Heart right ventricle (tissue), 16 donors: ENCODE measurements at regions not wholly inside any gene's neighbourhood (a gene's known extent, or its start where the extent isn't known, plus 50 kb on each side); places are given as distances from the start of the nearest gene placed in this dataset.

ENCODE experiments used
- ATAC-seq, 8 donors: fragments of 200-7000 bp; cut with Tn5 transposase; one replicate each; pipeline ENCODE4 v1.9.1; 2020; ENCODE audit warnings: mild to moderate bottlenecking in 8 of 8, moderate library complexity in 8 of 8, moderate number of reproducible peaks in 1 of 8
- DNase-seq, 2 donors: peaks; one replicate each; pipeline ENCODE4 v3.0.0-alpha.2; 2020
- H3K27ac ChIP-seq, 10 donors: fragments of 200-600 bp; sonication (generic) in 2 of 10; one replicate each; pipeline versions ENCODE4 v1.5.0 to v1.8.0; 2020 to 2022; ENCODE audit warnings: mild to moderate bottlenecking in 3 of 10
- H3K27me3 ChIP-seq, 7 donors: fragments of 200-600 bp; one replicate each; pipeline ENCODE4 v1.8.0; 2021 to 2022; ENCODE audit warnings: mild to moderate bottlenecking in 2 of 7
- H3K36me3 ChIP-seq, 9 donors: fragments of 200-600 bp; sonication (generic) in 1 of 9; one replicate each; pipeline versions ENCODE4 v1.5.0 to v1.8.0; 2020 to 2022; ENCODE audit warnings: mild to moderate bottlenecking in 2 of 9
- H3K4me1 ChIP-seq, 9 donors: fragments of 200-600 bp; sonication (generic) in 1 of 9; one replicate each; pipeline versions ENCODE4 v1.5.0 to v1.8.0; 2020 to 2022; ENCODE audit warnings: mild to moderate bottlenecking in 4 of 9
- H3K4me3 ChIP-seq, 10 donors: fragments of 200-600 bp; sonication (generic) in 2 of 10; one replicate each; pipeline versions ENCODE4 v1.5.0 to v1.8.0; 2020 to 2022; ENCODE audit warnings: mild to moderate bottlenecking in 7 of 10, moderate library complexity in 2 of 10
- H3K9me3 ChIP-seq, 11 donors: fragments of 200-600 bp in 10 of 11; sonication (generic) in 2 of 11; one replicate each; pipeline versions ENCODE4 v1.5.0 to v1.8.0; 2013 to 2022; ENCODE audit warnings: mild to moderate bottlenecking in 2 of 11, control low read depth in 1 of 11, moderate library complexity in 1 of 11
- CTCF ChIP-seq, 9 donors: fragments of 200-600 bp; sonication (generic) in 2 of 9; IDR thresholded peaks; one replicate each; pipeline versions ENCODE4 v1.5.0 to v1.8.0; 2021 to 2022; ENCODE audit warnings: antibody characterized with exemption in 9 of 9, mild to moderate bottlenecking in 5 of 9, moderate library complexity in 1 of 9
- WGBS, 2 donors: extraction: QIAGEN DNeasy Blood & Tissue Kit; methylation state at CpG; one replicate each; pipeline ENCODE4 v1.1.7; 2013; ENCODE audit warnings: inconsistent platforms in 1 of 2; 5-methylcytosine and 5-hydroxymethylcytosine counted together
- intact Hi-C, 10 donors: fragments of 100-400 bp; cut with DNase I; formaldehyde crosslinking; loops; one replicate each; pipeline versions ENCODE4 v1.11.1 to v1.14.2; 2022
- donor health status: Arrhythmogenic right ventricular cardiomyopathy.
- donor health status: ischemic (EF 13 %, LVEDD 7.1; RV severe dilation, severe dysfunction).
- donor health status: healthy with polysubstance abuse.
- donor health status: DM: no; HTN: yes; CAD: no.
- donor health status: DM: no; HTN: no; CAD: no.
- donor health status: ischemic (EF 25% LVEDD 6.9; RV normal size, moderate dysfunction).
- donor health status: ischemic (EF 25% LVEDD 5.7; RV mildly dilated, moderate dysfunction).
- donor health status: healthy.
- donor health status: DM: yes; HTN: yes; CAD: no.
- donor health status: Ischemic cardiomyopathy.
- donor health status: ischemic (EF 35%, LVEDD 5.7; RV mildly dilated, moderate dysfunction).
- donor health status: nonischemic (EF 11% LVEDD 7.7; RV severe dilation, severe dysfunction).
- donor health status: DM: yes; HTN: yes; CAD: no.
- donor health status: PGD.
- donor health status: ischemic (EF 29% LVEDD 5.4; RV normal size, mild dysfunction).
- donor health status: nonischemic (EF 23%, LVEDD 6.1; RV moderate dilation, normal function).

DNA sequence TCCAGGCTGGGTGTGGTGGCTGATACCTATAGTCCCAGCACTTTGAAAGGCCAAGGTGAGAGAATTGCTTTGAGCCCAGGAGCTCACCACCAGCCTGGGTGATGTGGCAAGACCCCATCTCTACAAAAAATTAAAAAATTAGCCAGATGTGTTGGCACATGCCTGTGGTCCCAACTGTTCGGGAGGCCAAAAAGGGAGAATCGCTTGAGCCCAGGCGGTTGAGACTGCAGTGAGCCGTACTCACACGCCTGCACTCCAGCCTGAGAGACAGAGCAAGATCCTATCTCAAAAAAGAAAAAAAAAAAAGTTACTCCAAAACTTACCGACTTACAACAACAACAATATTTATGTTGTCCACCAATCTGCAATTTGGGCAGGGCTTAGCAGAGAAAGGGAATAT, 178.0 kb upstream of the FN1 start:
- intact Hi-C loops = no loop called here
- no peak for TF ChIP-seq CTCF (IDR thresholded peaks at IDR 0.05)
- peaks cover 0 to 11% (median 0%) of the 10 kb centered on the region in 11 donors for H3K9me3 ChIP-seq
- no peaks in the 10 kb centered on the region for H3K27me3 ChIP-seq
- ATAC-seq = no peak
- peaks cover 0 to 37% (median 0%) of the 10 kb centered on the region in 9 donors for H3K4me1 ChIP-seq
- no peak overlapping the region for H3K4me3 ChIP-seq
- WGBS, 2 donors = 90 to 91% methylated on average over 6 of the region's 6 CpGs
- no peak overlapping the region for H3K27ac ChIP-seq
- DNase-seq = no peak
- H3K36me3 ChIP-seq = no peaks in the 10 kb centered on the region

DNA sequence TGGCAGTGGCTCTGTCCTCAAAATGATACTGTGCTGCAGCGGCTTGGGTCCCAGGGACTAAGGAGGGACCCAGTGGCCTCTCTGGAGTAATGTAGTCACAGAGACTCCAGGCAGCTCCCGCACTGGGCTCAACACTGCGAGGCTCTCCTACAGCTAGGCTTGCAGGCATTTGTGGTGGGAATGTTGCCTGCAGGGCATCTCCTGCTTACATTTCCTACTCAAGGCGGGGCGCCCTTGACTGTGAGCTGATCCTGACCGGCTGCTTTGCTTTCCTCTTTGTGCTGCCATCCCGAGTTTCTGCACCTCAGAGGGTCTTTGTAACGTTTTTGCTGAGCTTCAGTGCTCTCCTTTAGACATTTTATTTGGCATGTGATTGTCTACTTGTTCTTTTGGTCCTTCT, 177.4 kb upstream of the FN1 start:
- peaks cover 0 to 11% (median 0%) of the 10 kb centered on the region in 11 donors for H3K9me3 ChIP-seq
- H3K4me3 ChIP-seq = no peak overlapping the region
- intact Hi-C loops = no loop called here
- H3K27ac ChIP-seq = no peak overlapping the region
- no peak for ATAC-seq
- DNase-seq = no peak
- no peak for TF ChIP-seq CTCF (IDR thresholded peaks at IDR 0.05)
- WGBS, 2 donors = 64 to 70% methylated on average over 8 of the region's 8 CpGs
- no peaks in the 10 kb centered on the region for H3K27me3 ChIP-seq
- H3K36me3 ChIP-seq = no peaks in the 10 kb centered on the region
- peaks cover 0 to 33% (median 0%) of the 10 kb centered on the region in 9 donors for H3K4me1 ChIP-seq

GRCh38 chr2:215612786-215613185, 176.9 kb upstream of the FN1 start:
- 86 to 90% methylated on average over 2 of the region's 2 CpGs for WGBS, 2 donors
- ATAC-seq = no peak
- no peaks in the 10 kb centered on the region for H3K27me3 ChIP-seq
- no peak for TF ChIP-seq CTCF (IDR thresholded peaks at IDR 0.05)
- H3K4me1 ChIP-seq = peaks cover 0 to 33% (median 0%) of the 10 kb centered on the region in 9 donors
- no peak for DNase-seq
- H3K9me3 ChIP-seq = peaks cover 0 to 11% (median 0%) of the 10 kb centered on the region in 11 donors
- H3K4me3 ChIP-seq = no peak overlapping the region
- intact Hi-C loops = no loop called here
- no peak overlapping the region for H3K27ac ChIP-seq
- no peaks in the 10 kb centered on the region for H3K36me3 ChIP-seq

DNA sequence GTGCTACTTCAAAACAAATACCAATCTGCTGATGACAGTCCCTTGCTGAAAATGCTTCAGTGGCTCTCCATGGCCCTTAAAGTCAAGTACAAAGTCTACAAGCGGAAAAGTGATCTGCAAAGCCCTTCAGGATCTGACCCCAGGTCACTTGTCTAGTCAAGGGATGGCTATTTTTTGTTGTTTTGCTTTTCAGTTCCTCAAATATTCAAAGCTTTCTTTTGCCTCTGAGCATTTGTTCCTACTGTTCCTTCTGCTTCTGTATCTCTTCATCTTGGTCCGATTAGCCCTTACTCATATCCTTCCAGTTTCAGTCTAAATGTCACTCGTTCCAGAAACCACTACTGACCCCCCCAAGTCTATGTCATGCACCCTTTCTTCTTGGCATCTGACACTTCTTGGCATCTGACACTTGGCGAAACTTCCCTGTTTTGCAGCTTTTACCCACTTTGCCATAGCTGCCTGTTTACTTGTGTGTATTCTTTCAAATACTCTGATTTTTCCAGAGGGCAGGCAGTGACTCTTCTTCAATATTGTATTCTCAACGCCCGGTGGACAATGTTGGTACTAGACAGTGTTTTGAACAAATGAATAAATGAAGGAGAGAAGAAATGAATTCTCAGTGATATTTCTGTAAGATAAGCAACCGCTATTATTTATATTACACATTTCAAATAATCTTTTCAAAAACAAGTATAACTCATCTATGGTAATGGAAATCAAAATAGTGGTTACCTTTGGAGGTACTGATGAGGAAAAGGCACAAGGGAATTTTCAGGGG, 175.9 kb upstream of the FN1 start:
- Histone ChIP-seq H3K4me3 (no peak overlapping the region), H3K27me3 (no peaks in the 10 kb centered on the region), H3K36me3 (no peaks in the 10 kb centered on the region), H3K9me3 (peaks cover 0 to 7% (median 0%) of the 10 kb centered on the region in 11 donors), H3K27ac (no peak overlapping the region), H3K4me1 (peaks cover 0 to 33% (median 0%) of the 10 kb centered on the region in 9 donors)
- intact Hi-C loops = no loop called here
- 84 to 88% methylated on average over 7 of the region's 7 CpGs for WGBS, 2 donors
- no peak for TF ChIP-seq CTCF (IDR thresholded peaks at IDR 0.05)
- ATAC-seq (peak in 4 of 8 donors; percentile 14 to 56 (median 40)), DNase-seq (no peak)
